ENCODE measurements at regions not wholly inside any gene's neighbourhood (a gene's known extent, or its start where the extent isn't known, plus 50 kb on each side); places are given as distances from the start of the nearest gene placed in this dataset.
"Not testable (repeated sequence)": the region's sequence is repeated elsewhere in the genome, so short reads cannot be mapped to it uniquely, and the experiment has no call there.

GRCh38 chr14:97148021-97148420 is 350.8 kb downstream of the VRK1 start:
- DNase-seq (ENCODE audit: low spot score): not testable (repeated sequence)

GRCh38 chr14:97149775-97150174 is 352.6 kb downstream of the VRK1 start:
- DNase-seq (ENCODE audit: low spot score): no peak

DNA sequence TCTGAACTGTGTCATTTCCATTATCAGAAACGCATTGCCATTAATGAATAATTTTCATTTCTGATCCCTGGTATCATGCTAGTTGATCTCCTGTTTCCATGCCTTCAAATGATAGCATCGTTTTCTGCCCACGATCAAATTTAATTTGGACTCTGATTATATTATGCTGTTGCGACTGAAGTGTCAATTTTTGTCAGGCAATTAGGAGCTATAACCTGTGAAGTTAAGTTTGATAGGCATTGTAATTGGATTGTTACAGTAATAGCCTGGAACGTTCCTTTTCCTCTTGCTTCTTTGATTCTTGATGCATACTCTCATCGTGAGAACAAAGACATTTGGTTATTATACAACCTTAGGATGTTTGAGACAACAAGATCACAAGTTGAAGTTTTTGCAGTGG is 356.3 kb downstream of the VRK1 start:
- DNase-seq (ENCODE audit: low spot score): no peak

DNA sequence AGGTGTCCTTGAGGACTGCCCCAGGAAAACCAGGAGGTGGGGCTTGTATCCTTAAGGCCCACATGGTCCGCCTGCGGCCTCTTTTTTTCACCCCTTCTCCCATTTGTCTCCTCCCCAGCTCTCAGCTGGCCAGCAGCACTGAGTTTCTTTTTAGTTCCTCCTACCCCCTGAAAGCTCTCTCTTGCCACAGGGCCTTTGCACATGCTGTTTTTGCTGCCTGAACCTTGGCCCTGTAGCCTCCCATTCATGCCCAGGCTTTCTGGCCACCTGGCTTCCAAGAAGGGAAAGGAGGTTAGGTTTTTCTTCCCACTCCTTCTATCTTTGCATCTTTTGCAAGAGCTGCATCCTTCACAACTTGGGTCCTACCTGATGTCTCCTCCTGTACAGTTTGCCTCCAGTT is 358.1 kb downstream of the VRK1 start:
- no peak for DNase-seq (ENCODE audit: low spot score)

GRCh38 chr14:97155814-97156213 is 358.6 kb downstream of the VRK1 start:
- DNase-seq (ENCODE audit: low spot score): no peak

- DNase-seq (ENCODE audit: low spot score): no peak
These were observed 359.5 kb downstream of the VRK1 start for GRCh38 chr14:97156705-97157104.

GRCh38 chr14:97158102-97158501 is 360.9 kb downstream of the VRK1 start:
- DNase-seq (ENCODE audit: low spot score): no peak

DNA sequence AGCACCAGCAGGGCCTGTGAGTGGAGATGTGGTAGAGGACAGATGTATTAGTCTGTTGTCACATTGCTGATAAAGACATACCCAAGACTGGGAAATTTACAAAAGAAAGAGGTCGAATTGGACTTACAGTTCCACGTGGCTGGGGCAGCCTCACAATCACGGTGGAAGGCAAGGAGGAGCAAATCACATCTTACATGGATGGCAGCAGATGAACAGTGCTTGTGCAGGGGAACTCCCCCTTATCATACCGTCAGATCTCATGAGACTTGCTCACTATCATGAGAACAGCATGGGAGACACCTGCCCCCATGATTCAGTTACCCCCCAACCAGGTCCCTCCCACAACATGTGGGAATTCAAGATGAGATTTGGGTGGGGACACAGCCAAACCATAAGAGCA is 361.9 kb downstream of the VRK1 start:
- no peak for DNase-seq (ENCODE audit: low spot score)

- no peak for DNase-seq (ENCODE audit: low spot score)
These were observed 365.4 kb downstream of the VRK1 start for GRCh38 chr14:97162621-97163020.

- DNase-seq (ENCODE audit: low spot score): peak; percentile 32
These were observed 366.8 kb downstream of the VRK1 start for GRCh38 chr14:97164021-97164420.

- no peak for DNase-seq (ENCODE audit: low spot score)
These were observed 369.3 kb downstream of the VRK1 start for GRCh38 chr14:97166497-97166896.

DNA sequence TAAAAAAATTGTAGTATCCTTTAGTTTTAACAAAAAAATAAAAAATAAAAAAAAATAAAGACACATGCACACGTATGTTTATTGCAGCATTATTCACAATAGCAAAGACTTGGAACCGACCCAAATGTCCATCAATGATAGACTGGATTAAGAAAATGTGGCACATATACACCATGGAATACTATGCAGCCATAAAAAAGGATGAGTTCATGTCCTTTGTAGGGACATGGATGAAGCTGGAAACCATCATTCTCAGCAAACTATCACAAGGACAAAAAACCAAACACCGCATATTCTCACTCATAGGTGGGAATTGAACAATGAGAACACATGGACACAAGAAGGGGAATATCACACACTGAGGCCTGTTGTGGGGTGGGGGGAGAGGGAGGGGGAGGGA is 370.4 kb downstream of the VRK1 start:
- not testable (repeated sequence) for DNase-seq (ENCODE audit: low spot score)

GRCh38 chr14:97172644-97173043 is 375.5 kb downstream of the VRK1 start:
- DNase-seq (ENCODE audit: low spot score): no peak

GRCh38 chr14:97177016-97177415 is 379.8 kb downstream of the VRK1 start:
- no peak for DNase-seq (ENCODE audit: low spot score)

DNA sequence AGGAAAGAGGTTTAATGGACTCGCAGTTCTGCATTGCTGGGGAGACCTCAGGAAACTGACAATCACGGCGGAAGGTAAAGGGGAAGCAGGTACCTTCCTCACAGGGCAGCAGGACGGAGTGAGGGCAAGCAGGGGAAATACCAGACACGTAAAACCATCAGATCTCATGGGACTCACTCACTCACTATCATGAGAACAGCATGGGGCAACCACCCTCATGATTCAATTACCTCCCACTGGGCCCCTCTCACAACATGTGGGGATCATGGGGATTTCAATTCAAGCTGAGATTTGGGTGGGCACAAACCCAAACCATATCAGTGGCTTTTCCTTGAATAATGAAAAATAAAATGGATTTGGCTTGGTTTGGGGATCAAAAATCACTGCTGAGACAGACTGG is 380.5 kb downstream of the VRK1 start:
- no peak for DNase-seq (ENCODE audit: low spot score)

GRCh38 chr14:97178781-97179180 is 381.6 kb downstream of the VRK1 start:
- peak; percentile 25 for DNase-seq (ENCODE audit: low spot score)

DNA sequence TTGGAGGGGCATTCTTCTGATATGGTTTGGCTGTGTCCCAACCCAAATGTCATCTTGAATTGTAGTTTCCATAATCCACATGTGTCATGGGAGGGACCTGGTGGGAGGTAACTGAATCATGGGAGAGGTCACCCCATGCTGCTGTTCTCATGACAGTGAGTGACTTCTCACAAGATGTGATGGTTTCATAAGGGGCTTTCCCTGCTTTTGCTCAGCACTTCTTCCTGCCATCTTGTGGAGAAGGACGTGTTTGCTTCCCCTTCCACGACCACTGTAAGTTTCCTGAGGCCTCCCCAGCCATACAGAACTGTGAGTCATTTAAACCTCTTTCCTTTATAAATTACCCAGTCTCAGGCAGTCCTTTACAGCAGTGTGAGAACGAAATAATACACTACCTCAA is 382.4 kb downstream of the VRK1 start:
- no peak for DNase-seq (ENCODE audit: low spot score)

DNA sequence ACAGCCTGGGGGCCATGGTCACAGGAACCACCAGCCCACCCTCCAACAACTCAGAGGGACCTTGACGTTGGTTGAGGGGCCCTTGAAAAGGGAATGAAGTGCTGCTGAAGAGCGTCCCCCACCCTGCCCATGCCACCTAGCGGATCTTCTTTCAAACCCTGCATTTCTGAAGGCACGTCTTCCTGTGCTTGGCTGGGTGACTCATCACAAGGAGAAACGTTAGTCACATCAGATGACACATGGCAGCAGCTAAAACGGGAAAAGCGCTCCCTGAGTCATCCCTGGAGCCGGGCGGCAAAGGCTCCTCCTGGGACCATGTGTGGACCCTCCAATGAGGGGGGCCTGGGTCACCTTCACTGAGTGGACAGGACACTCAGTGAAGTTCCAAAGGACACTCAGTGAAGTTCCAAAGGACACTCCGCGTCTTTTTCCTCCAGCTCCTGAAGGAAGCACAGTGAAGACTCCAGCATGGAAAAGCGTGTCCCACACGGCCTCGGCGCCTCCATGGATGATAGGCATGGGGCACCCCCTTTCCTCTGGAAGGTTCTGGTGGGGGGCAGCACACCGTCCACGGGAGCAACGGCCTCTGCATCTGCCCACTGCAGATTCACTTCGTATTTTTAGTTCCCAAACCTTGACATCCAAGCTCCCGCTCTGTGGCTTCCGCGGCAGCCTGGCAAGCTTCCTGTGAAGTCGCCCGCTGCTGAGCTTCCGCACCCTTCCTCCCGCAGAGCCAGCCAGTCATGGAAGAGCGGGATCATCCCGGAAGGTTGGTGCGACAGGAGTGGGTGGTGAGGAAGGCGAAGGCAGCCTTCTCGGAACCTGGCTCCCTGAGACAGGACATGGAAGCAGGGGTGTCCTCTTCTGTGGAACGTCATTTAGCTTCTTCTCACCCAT is 383.4 kb downstream of the VRK1 start:
- DNase-seq (ENCODE audit: low spot score): peak; percentile 89

DNA sequence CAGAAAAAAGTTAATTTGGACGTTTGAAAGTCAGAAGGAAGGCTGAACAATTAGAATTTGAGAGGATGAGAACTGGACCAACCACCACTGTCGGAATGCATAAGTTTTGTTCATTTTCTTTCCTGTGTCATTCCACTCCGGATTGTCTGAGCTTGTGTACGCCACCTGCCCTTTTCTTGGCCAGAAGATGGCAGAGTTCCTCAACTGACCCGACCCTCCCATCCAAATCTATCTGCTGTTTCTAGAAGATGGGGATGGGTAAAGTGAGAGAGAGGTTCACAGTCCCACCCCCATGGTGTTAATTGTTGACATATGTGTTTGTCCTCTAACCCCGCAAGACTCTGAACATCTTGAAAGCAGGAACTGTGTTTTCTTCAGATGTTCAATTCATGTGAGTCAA is 388.0 kb downstream of the VRK1 start:
- peak; percentile 27 for DNase-seq (ENCODE audit: low spot score)

GRCh38 chr14:97187916-97188315 is 390.7 kb downstream of the VRK1 start:
- DNase-seq (ENCODE audit: low spot score): no peak

- no peak for DNase-seq (ENCODE audit: low spot score)
These were observed 399.2 kb downstream of the VRK1 start for GRCh38 chr14:97196336-97196735.

DNA sequence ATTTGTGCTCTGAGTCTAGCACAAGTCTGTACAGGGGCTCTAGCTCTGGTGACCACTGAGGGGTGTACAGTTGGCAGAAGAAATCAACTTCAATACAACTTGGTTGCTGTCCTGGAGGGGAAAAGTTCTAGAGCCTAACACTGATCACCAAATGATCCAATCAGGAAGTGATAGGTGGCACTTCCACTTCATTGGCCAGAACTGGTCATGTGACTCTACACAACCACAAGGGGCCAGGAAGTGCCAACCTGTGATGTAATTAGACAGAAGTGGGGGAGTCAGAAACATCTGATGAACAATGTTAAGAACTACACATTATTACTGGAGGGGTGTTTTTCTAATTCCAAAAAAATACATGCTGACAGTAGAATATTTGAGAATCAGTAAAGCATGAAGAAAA is 401.6 kb downstream of the VRK1 start:
- no peak for DNase-seq (ENCODE audit: low spot score)

DNA sequence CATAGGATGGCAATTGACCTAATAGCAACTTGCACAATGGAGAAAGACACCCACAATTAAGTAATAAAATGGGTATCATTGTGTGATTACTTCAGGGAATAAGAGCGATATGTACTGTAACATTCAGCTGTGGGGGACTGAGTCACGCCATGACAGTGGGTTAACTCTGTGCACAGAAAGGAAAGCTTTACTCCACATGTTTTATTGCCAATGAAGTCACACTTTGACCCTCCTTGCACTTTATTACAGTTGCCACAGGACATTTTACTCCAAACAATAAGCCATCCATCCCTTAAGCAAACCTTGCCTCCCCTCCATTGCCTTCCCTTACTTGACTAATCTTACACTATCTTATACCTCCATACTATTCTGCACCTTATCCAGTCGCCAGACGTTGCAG is 403.1 kb downstream of the VRK1 start:
- DNase-seq (ENCODE audit: low spot score): no peak

DNA sequence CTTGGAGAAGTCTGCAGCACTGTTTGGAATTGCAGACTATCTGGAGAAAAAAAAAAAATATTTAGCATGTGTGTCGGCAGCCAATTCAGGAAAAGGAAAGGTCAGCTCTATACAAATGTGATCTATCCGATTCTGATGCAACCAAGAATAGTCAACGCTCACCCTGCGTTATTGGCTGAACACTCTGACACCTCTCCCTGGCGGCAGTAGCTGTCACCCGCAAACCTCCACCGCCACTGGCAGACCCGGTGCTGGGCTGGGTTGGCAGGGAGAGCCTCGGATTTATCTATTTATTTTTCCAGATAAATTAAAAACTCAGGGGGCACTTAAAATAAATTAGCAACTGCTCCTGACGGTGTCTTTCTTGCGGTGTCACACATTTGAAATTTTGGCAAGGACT is 409.7 kb downstream of the VRK1 start:
- DNase-seq (ENCODE audit: low spot score): no peak

Measured in AG08395 (cell line).